ENCODE measurements at regions not wholly inside any gene's neighbourhood (a gene's known extent, or its start where the extent isn't known, plus 50 kb on each side); places are given as distances from the start of the nearest gene placed in this dataset.

GRCh38 chr5:88142636-88142885 lies 126.1 kb downstream of the TMEM161B start:
- TF ChIP-seq EZH2 (IDR thresholded peaks at IDR 0.05): no peak
- no peak for TF ChIP-seq POLR2AphosphoS5 (IDR thresholded peaks at IDR 0.05; ENCODE audit: borderline replicate concordance, low read depth, low read length)
- no peak for TF ChIP-seq FOXP2 (optimal IDR thresholded peaks at IDR 0.05; ENCODE audit: control extremely low read depth, extremely low read length, insufficient read depth)
